ENCODE measurements at regions not wholly inside any gene's neighbourhood (a gene's known extent, or its start where the extent isn't known, plus 50 kb on each side); places are given as distances from the start of the nearest gene placed in this dataset.
A peak's percentile ranks its signal among the peaks of the same experiment; 100 is the strongest.

GRCh38 chr1:106200711-106201110 lies 855.8 kb upstream of the PRMT6 start:
- H3K4me3 ChIP-seq (ENCODE audit: low read depth, low read length) = no peak overlapping the region
- no peak for DNase-seq (ENCODE audit: low read depth, low spot score)
- TF ChIP-seq, protein P1, sequence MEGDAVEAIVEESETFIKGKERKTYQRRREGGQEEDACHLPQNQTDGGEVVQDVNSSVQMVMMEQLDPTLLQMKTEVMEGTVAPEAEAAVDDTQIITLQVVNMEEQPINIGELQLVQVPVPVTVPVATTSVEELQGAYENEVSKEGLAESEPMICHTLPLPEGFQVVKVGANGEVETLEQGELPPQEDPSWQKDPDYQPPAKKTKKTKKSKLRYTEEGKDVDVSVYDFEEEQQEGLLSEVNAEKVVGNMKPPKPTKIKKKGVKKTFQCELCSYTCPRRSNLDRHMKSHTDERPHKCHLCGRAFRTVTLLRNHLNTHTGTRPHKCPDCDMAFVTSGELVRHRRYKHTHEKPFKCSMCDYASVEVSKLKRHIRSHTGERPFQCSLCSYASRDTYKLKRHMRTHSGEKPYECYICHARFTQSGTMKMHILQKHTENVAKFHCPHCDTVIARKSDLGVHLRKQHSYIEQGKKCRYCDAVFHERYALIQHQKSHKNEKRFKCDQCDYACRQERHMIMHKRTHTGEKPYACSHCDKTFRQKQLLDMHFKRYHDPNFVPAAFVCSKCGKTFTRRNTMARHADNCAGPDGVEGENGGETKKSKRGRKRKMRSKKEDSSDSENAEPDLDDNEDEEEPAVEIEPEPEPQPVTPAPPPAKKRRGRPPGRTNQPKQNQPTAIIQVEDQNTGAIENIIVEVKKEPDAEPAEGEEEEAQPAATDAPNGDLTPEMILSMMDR (IDR thresholded peaks at IDR 0.05; ENCODE audit: low read depth, low read length) = no peak
- in situ Hi-C loops (cut with HindIII; ENCODE audit: low sequenced_read_pairs) = no loop called here

- TF ChIP-seq, protein P1 (IDR thresholded peaks at IDR 0.05; ENCODE audit: low read depth, low read length) = no peak
- H3K4me3 ChIP-seq (ENCODE audit: low read depth, low read length) = no peak overlapping the region
- DNase-seq (ENCODE audit: low read depth, low spot score) = no peak
- in situ Hi-C loops (cut with HindIII; ENCODE audit: low sequenced_read_pairs) = no loop called here
These were observed 849.3 kb upstream of the PRMT6 start for GRCh38 chr1:106207185-106207584.

DNA sequence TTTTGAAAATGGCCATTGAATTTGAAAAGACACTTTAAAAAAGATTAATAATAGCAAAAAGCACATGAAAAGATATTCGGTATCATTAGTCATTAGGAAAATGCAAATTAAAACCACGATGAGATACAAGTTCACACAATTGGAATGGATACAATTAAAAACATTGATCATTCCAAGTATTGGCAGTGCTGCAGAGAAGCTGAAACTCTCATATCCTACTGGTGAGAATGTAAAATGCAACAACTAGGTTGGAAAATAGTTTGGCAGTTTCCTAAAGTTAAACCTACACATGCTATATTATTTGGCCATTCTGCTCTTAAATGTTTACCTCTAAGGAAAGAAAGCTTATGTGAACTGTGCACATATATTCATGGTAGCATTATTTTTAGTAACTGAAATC lies 838.7 kb upstream of the PRMT6 start:
- in situ Hi-C loops (cut with HindIII; ENCODE audit: low sequenced_read_pairs) = no loop called here
- TF ChIP-seq, protein P1 (IDR thresholded peaks at IDR 0.05; ENCODE audit: low read depth, low read length) = peak; percentile 26
- no peak for DNase-seq (ENCODE audit: low read depth, low spot score)
- no peak overlapping the region for H3K4me3 ChIP-seq (ENCODE audit: low read depth, low read length)

- peak; percentile 74 for DNase-seq (ENCODE audit: low read depth, low spot score)
- TF ChIP-seq, protein P1 (IDR thresholded peaks at IDR 0.05; ENCODE audit: low read depth, low read length) = no peak
- in situ Hi-C loops (cut with HindIII; ENCODE audit: low sequenced_read_pairs) = no loop called here
- H3K4me3 ChIP-seq (ENCODE audit: low read depth, low read length) = no peak overlapping the region
These were observed 834.1 kb upstream of the PRMT6 start for GRCh38 chr1:106222403-106222802.

GRCh38 chr1:106223213-106223612 lies 833.3 kb upstream of the PRMT6 start:
- DNase-seq (ENCODE audit: low read depth, low spot score) = peak; percentile 9
- TF ChIP-seq, protein P1 (IDR thresholded peaks at IDR 0.05; ENCODE audit: low read depth, low read length) = no peak
- H3K4me3 ChIP-seq (ENCODE audit: low read depth, low read length) = no peak overlapping the region
- in situ Hi-C loops (cut with HindIII; ENCODE audit: low sequenced_read_pairs) = no loop called here

- TF ChIP-seq, protein P1 (IDR thresholded peaks at IDR 0.05; ENCODE audit: low read depth, low read length) = no peak
These were observed 832.0 kb upstream of the PRMT6 start for GRCh38 chr1:106224426-106224825.

DNA sequence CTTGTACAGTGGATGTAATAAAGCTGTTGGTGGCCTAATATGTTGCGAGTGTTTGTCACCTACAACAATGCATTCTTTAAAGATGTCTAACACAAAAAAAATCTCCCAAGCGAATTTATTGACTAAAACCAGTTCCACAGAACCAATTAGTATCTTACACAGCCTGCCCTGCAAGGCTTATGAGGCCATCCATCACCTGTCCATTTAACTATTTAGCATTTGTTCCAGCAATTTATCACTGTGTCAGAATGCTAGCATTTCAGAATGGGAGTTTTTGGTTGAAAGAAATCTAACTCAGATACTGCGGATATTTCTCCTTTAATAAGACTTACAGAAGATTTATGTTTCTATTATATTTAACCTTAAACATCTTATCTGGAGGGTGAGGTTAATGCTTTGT lies 831.1 kb upstream of the PRMT6 start:
- in situ Hi-C loops (cut with HindIII; ENCODE audit: low sequenced_read_pairs) = no loop called here
- TF ChIP-seq, protein P1 (IDR thresholded peaks at IDR 0.05; ENCODE audit: low read depth, low read length) = no peak
- no peak for DNase-seq (ENCODE audit: low read depth, low spot score)
- no peak overlapping the region for H3K4me3 ChIP-seq (ENCODE audit: low read depth, low read length)

More at GRCh38 chr1:106224426-106224825, 832.0 kb upstream of the PRMT6 start:
- in situ Hi-C loops (cut with HindIII; ENCODE audit: low sequenced_read_pairs) = no loop called here
- DNase-seq (ENCODE audit: low read depth, low spot score) = peak; percentile 58
- no peak overlapping the region for H3K4me3 ChIP-seq (ENCODE audit: low read depth, low read length)

Data from astrocyte of the spinal cord (primary cell).